H9 (cell line): ENCODE measurements at regions not wholly inside any gene's neighbourhood (a gene's known extent, or its start where the extent isn't known, plus 50 kb on each side); places are given as distances from the start of the nearest gene placed in this dataset.
"Not testable (repeated sequence)": the region's sequence is repeated elsewhere in the genome, so short reads cannot be mapped to it uniquely, and the experiment has no call there.

Experiments
- DNase-seq: peaks from one replicate; pipeline ENCODE4 v3.0.0-alpha.2; 2017
- H2AFZ ChIP-seq: one replicate; pipeline ENCODE4 v1.6.1; 2013; ENCODE audit warnings: mild to moderate bottlenecking, low read length, control low read depth, moderate library complexity
- H2AK5ac ChIP-seq: 2 replicates; pipeline ENCODE4 v1.6.1; 2013; ENCODE audit warnings: low read length, control low read depth, mixed read lengths; ENCODE audit not compliant: insufficient read length
- H2BK120ac ChIP-seq: one replicate; pipeline ENCODE4 v1.6.1; 2013; ENCODE audit warnings: low read depth, mild to moderate bottlenecking, low read length, control low read depth, inconsistent platforms; ENCODE audit not compliant: poor library complexity, severe bottlenecking
- H2BK12ac ChIP-seq: 2 replicates; pipeline ENCODE4 v1.6.1; 2013; ENCODE audit warnings: low read length, control low read depth, mixed read lengths, low read depth; ENCODE audit not compliant: insufficient read length
- H2BK15ac ChIP-seq: 2 replicates; pipeline ENCODE4 v1.6.1; 2013; ENCODE audit warnings: low read depth, low read length, control low read depth
- H2BK20ac ChIP-seq: one replicate; pipeline ENCODE4 v1.6.1; 2013; ENCODE audit warnings: low read depth, mild to moderate bottlenecking, low read length, control low read depth, inconsistent platforms; ENCODE audit not compliant: poor library complexity, severe bottlenecking
- H2BK5ac ChIP-seq: 2 replicates; pipeline ENCODE4 v1.6.1; 2013; ENCODE audit warnings: low read length, control low read depth, mixed read lengths; ENCODE audit not compliant: insufficient read length
- H3K14ac ChIP-seq: 2 replicates; pipeline ENCODE4 v1.6.1; 2013; ENCODE audit warnings: low read length, control low read depth; ENCODE audit not compliant: insufficient read depth
- H3K18ac ChIP-seq: 2 replicates; pipeline ENCODE4 v1.6.1; 2013; ENCODE audit warnings: low read depth, mild to moderate bottlenecking, mixed read lengths, low read length, control low read depth; ENCODE audit not compliant: insufficient read length
- H3K23ac ChIP-seq: 2 replicates; pipeline ENCODE4 v1.6.1; 2013; ENCODE audit warnings: low read length, control low read depth, mixed read lengths, low read depth; ENCODE audit not compliant: insufficient read length
- H3K23me2 ChIP-seq: 2 replicates; pipeline ENCODE4 v1.6.1; 2013; ENCODE audit warnings: low read depth, mild to moderate bottlenecking, mixed read lengths, low read length, control low read depth; ENCODE audit not compliant: insufficient read length, poor library complexity, severe bottlenecking
- H3K27ac ChIP-seq: 2 replicates; pipeline ENCODE4 v1.5.1; 2013; ENCODE audit warnings: low read length, control low read depth, mixed read lengths, low read depth; ENCODE audit not compliant: insufficient read length
- H3K27me3 ChIP-seq: 2 replicates; pipeline ENCODE4 v1.6.1; 2013; ENCODE audit warnings: low read length, control low read depth, inconsistent platforms; ENCODE audit not compliant: insufficient read depth
- H3K4ac ChIP-seq: 2 replicates; pipeline ENCODE4 v1.6.1; 2013; ENCODE audit warnings: low read depth, mild to moderate bottlenecking, control low read depth, inconsistent platforms, low read length, moderate library complexity
- H3K4me1 ChIP-seq: 2 replicates; pipeline ENCODE4 v1.6.1; 2013; ENCODE audit warnings: low read length, control low read depth, inconsistent platforms; ENCODE audit not compliant: insufficient read depth
- H3K4me2 ChIP-seq: 2 replicates; pipeline ENCODE4 v1.6.1; 2013; ENCODE audit warnings: low read length, control low read depth, mixed read lengths; ENCODE audit not compliant: insufficient read length, insufficient read depth
- H3K56ac ChIP-seq: 2 replicates; pipeline ENCODE4 v1.6.1; 2013; ENCODE audit warnings: low read depth, mild to moderate bottlenecking, mixed read lengths, low read length, control low read depth; ENCODE audit not compliant: insufficient read length
- H3K79me1 ChIP-seq: 2 replicates; pipeline ENCODE4 v1.6.1; 2013; ENCODE audit warnings: low read depth, mild to moderate bottlenecking, moderate library complexity, low read length, control low read depth, inconsistent platforms; ENCODE audit not compliant: insufficient read depth, poor library complexity, severe bottlenecking
- H3K79me2 ChIP-seq: 2 replicates; pipeline ENCODE4 v1.6.1; 2013; ENCODE audit warnings: low read length, control low read depth, inconsistent platforms; ENCODE audit not compliant: insufficient read depth
- H3K9ac ChIP-seq: 2 replicates; pipeline ENCODE4 v1.6.1; 2013; ENCODE audit warnings: low read length, control low read depth, mixed read lengths; ENCODE audit not compliant: insufficient read length; ENCODE audit errors: extremely low read depth
- H3K9me3 ChIP-seq: one replicate; pipeline ENCODE4 v1.6.1; 2013; ENCODE audit warnings: low read depth, low read length, inconsistent platforms; ENCODE audit not compliant: control insufficient read depth
- H3T11ph ChIP-seq: one replicate; pipeline ENCODE4 v1.6.1; 2013; ENCODE audit warnings: mild to moderate bottlenecking, low read length, control low read depth, inconsistent platforms
- H4K20me1 ChIP-seq: one replicate; pipeline ENCODE4 v1.6.1; 2013; ENCODE audit not compliant: control insufficient read depth, insufficient read length, insufficient read depth
- H4K5ac ChIP-seq: 2 replicates; pipeline ENCODE4 v1.6.1; 2013; ENCODE audit warnings: low read depth, mild to moderate bottlenecking, mixed read lengths, low read length, control low read depth; ENCODE audit not compliant: insufficient read length
- H4K8ac ChIP-seq: replicated peaks from 2 replicates; pipeline ENCODE4 v1.6.1; 2013; ENCODE audit warnings: low read length, control low read depth, mixed read lengths, low read depth; ENCODE audit not compliant: insufficient read length
- H4K91ac ChIP-seq: 2 replicates; pipeline ENCODE4 v1.6.1; 2013; ENCODE audit warnings: low read depth, mild to moderate bottlenecking, moderate library complexity, mixed read lengths, low read length, control low read depth; ENCODE audit not compliant: insufficient read length
- H3K27ac Mint-ChIP-seq, 3 experiments: 2 replicates in 2 of 3; 3 replicates in 1 of 3; pipeline ENCODE4 v1.8.0; 2020 to 2021; ENCODE audit warnings: mixed read lengths in 3 of 3, mild to moderate bottlenecking in 1 of 3, moderate library complexity in 1 of 3
- H3K27me3 Mint-ChIP-seq: 2 replicates; pipeline ENCODE4 v1.8.0; 2021; ENCODE audit warnings: low read depth, mild to moderate bottlenecking, moderate library complexity, mixed read lengths
- H3K36me3 Mint-ChIP-seq, 3 experiments: 2 replicates in 2 of 3; 3 replicates in 1 of 3; pipeline ENCODE4 v1.8.0; 2020 to 2021; ENCODE audit warnings: low read depth in 3 of 3, mixed read lengths in 3 of 3; ENCODE audit not compliant: insufficient read depth in 1 of 3
- H3K4me1 Mint-ChIP-seq, 2 experiments: 2 replicates each; pipeline ENCODE4 v1.8.0; 2020; ENCODE audit warnings: mixed read lengths in 2 of 2
- H3K4me3 Mint-ChIP-seq, 2 experiments: 2 replicates in 1 of 2; 3 replicates in 1 of 2; pipeline ENCODE4 v1.8.0; 2020 to 2021; ENCODE audit warnings: mild to moderate bottlenecking in 2 of 2, mixed read lengths in 2 of 2, moderate library complexity in 1 of 2
- H3K9me3 Mint-ChIP-seq, 2 experiments: 2 replicates in 1 of 2; 3 replicates in 1 of 2; pipeline ENCODE4 v1.8.0; 2020; ENCODE audit warnings: mild to moderate bottlenecking in 2 of 2, mixed read lengths in 2 of 2, moderate library complexity in 1 of 2
- WGBS: extraction: QIAGEN DNeasy Blood & Tissue Kit; methylation state at CpG from one replicate; pipeline ENCODE4 v1.1.7; 2013; ENCODE audit warnings: missing lambda C conversion rate, low lambda C conversion rate, mixed read lengths; ENCODE audit not compliant: insufficient read length; ENCODE audit errors: extremely low coverage; 5-methylcytosine and 5-hydroxymethylcytosine counted together
- TF ChIP-seq, protein P1 (sequence below): fragments of 200-600 bp; sonication (generic); conservative IDR thresholded peaks from 3 replicates; pipeline ENCODE4 v1.8.0; 2021; ENCODE audit warnings: antibody characterized with exemption, mild to moderate bottlenecking

DNA sequence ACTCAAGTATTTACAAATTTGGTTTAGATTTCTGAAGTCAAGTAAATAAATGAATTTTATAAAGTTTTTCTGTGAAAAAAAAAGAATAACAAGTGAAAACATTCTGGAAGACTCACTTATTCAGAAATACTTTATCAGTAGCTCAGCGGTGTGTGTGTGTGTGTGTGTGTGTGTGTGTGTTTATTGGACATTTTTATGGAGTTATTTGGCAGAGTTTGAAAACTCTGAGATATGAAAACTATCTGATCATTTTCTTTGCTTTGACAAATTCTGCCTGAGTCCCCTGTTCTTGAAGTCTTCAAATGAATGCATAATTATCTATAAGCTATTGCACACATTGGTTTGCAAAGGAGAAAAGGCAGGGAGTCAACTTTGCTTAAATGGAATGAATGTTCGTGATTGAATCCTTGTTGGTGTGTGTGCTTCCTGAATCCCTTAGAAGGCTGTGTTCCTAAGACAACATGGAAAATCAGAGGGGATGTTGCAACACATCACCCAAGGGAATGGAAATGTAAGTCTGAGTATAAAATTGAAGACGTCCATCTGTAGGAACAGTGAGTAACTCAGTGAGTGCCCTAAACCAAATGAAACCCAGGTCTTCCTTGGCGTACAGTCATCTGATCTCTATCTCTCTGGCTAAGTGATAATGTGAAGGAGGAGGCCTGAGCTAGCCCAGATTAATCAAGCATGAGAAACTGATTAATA lies 160.9 kb downstream of the REEP3 start:
- Histone ChIP-seq H2AK5ac (no peak overlapping the region), H3K27ac (no peak overlapping the region), H2BK120ac (no peak overlapping the region), H3K27me3 (no peaks in the 10 kb centered on the region), H2BK15ac (no peak overlapping the region), H3K9ac (no peak overlapping the region), H2BK20ac (no peak overlapping the region), H3K4me1 (peaks cover 3% of the 10 kb centered on the region; the same call in 1 of the 2 replicates), H3K23ac (no peak overlapping the region), H4K91ac (no peak overlapping the region), H3K79me2 (no peaks in the 10 kb centered on the region), H3K9me3 (no peaks in the 10 kb centered on the region), H4K5ac (no peak overlapping the region), H3T11ph (no peak overlapping the region), H3K4ac (no peak overlapping the region), H3K23me2 (no peaks in the 10 kb centered on the region), H2BK12ac (no peak overlapping the region), H3K4me2 (no peak overlapping the region), H3K18ac (no peak overlapping the region), H3K14ac (no peak overlapping the region), H2BK5ac (no peak overlapping the region), H3K56ac (no peak overlapping the region), H2AFZ (no peak overlapping the region), H4K8ac (no peak overlapping the region), H3K79me1 (no peaks in the 10 kb centered on the region), H4K20me1 (no peaks in the 10 kb centered on the region)
- DNase-seq: no peak
- peaks cover 17 to 19% of the 10 kb centered on the region in 2 experiments for H3K4me1 Mint-ChIP-seq
- H3K4me3 Mint-ChIP-seq: no peak overlapping the region
- H3K27me3 Mint-ChIP-seq: no peaks in the 10 kb centered on the region; the same call in 1 of the 2 replicates
- H3K36me3 Mint-ChIP-seq: no peaks in the 10 kb centered on the region
- no peak overlapping the region; a peak in 1 of 7 replicates for H3K27ac Mint-ChIP-seq
- H3K9me3 Mint-ChIP-seq: no peaks in the 10 kb centered on the region; a peak in 1 of 5 replicates
- no CpG with 5 or more reads among the region's 4 CpGs for WGBS
- TF ChIP-seq, protein P1, sequence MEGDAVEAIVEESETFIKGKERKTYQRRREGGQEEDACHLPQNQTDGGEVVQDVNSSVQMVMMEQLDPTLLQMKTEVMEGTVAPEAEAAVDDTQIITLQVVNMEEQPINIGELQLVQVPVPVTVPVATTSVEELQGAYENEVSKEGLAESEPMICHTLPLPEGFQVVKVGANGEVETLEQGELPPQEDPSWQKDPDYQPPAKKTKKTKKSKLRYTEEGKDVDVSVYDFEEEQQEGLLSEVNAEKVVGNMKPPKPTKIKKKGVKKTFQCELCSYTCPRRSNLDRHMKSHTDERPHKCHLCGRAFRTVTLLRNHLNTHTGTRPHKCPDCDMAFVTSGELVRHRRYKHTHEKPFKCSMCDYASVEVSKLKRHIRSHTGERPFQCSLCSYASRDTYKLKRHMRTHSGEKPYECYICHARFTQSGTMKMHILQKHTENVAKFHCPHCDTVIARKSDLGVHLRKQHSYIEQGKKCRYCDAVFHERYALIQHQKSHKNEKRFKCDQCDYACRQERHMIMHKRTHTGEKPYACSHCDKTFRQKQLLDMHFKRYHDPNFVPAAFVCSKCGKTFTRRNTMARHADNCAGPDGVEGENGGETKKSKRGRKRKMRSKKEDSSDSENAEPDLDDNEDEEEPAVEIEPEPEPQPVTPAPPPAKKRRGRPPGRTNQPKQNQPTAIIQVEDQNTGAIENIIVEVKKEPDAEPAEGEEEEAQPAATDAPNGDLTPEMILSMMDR: no peak

DNA sequence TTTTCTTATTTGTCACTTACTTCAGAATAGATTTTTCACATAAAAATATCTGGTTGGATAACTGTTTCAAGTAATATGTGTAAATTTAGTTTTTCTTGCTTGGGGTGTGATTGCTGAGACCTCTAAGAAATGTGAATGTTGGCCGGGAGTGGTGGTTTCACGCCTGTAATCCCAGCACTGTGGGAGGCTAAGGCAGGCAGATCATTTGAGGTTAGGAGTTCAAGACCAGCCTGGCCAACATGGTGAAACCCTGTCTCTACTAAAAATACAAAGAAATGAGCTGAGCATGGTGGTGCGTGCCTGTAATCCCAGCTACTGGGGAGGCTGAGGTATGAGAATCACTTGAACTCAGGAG lies 161.5 kb downstream of the REEP3 start:
- H2BK20ac ChIP-seq, H4K8ac ChIP-seq, H2AK5ac ChIP-seq, H2BK12ac ChIP-seq, H4K91ac ChIP-seq, DNase-seq, H2BK5ac ChIP-seq, H3K79me1 ChIP-seq, H4K5ac ChIP-seq, H3K4me2 ChIP-seq, H3K18ac ChIP-seq, H2BK15ac ChIP-seq, H3K27me3 ChIP-seq, H3K9me3 Mint-ChIP-seq, H3K9me3 ChIP-seq, H2BK120ac ChIP-seq, H3T11ph ChIP-seq, H3K36me3 Mint-ChIP-seq, H3K27ac ChIP-seq, H3K27ac Mint-ChIP-seq, H3K23me2 ChIP-seq, H3K9ac ChIP-seq, H3K14ac ChIP-seq, H3K79me2 ChIP-seq, H3K23ac ChIP-seq, H3K4me3 Mint-ChIP-seq, H3K56ac ChIP-seq, H3K4me1 ChIP-seq, H2AFZ ChIP-seq, H3K27me3 Mint-ChIP-seq, H4K20me1 ChIP-seq, H3K4ac ChIP-seq: not testable (repeated sequence)
- WGBS: no CpG with 5 or more reads among the region's 3 CpGs
- peaks cover 17 to 19% of the 10 kb centered on the region in 2 experiments for H3K4me1 Mint-ChIP-seq
